Thoracic aorta (tissue), 2 donors: ENCODE measurements at regions not wholly inside any gene's neighbourhood (a gene's known extent, or its start where the extent isn't known, plus 50 kb on each side); places are given as distances from the start of the nearest gene placed in this dataset.

Experiments
- ATAC-seq: fragments of 150-250 bp; one replicate; pipeline ENCODE4 v1.8.0; 2017; ENCODE audit warnings: low read depth; ENCODE audit not compliant: insufficient number of reproducible peaks, low FRiP score
- DNase-seq: peaks from one replicate; pipeline ENCODE4 v3.0.0-alpha.2; 2020; ENCODE audit warnings: low spot score
- H3K27ac ChIP-seq, 2 donors: fragments of 200-600 bp; sonication (generic); 1 replicate in 1 of 2; 2 replicates in 1 of 2; pipeline ENCODE4 v1.5.1; 2016; ENCODE audit warnings: mild to moderate bottlenecking in 2 of 2, moderate library complexity in 2 of 2
- H3K27me3 ChIP-seq: fragments of 200-600 bp; sonication (generic); replicated peaks from 2 replicates; pipeline ENCODE4 v1.6.0; 2016; ENCODE audit warnings: mild to moderate bottlenecking; ENCODE audit not compliant: insufficient read depth
- H3K36me3 ChIP-seq: fragments of 200-600 bp; sonication (generic); one replicate; pipeline ENCODE4 v1.5.1; 2016
- H3K4me1 ChIP-seq, 2 donors: fragments of 200-600 bp; sonication (generic); 1 replicate in 1 of 2; 2 replicates in 1 of 2; pipeline versions ENCODE4 v1.5.1 to v1.6.0; 2016; ENCODE audit warnings: low read depth in 2 of 2, mild to moderate bottlenecking in 1 of 2; ENCODE audit not compliant: control insufficient read depth in 1 of 2
- H3K4me3 ChIP-seq: fragments of 200-600 bp; sonication (generic); 2 replicates; pipeline ENCODE4 v1.5.1; 2016; ENCODE audit warnings: mild to moderate bottlenecking
- H3K9me3 ChIP-seq: fragments of 200-600 bp; sonication (generic); 2 replicates; pipeline ENCODE4 v1.5.1; 2016
- CTCF ChIP-seq: fragments of 200-600 bp; sonication (generic); IDR thresholded peaks from one replicate; pipeline ENCODE4 v1.5.1; 2019; ENCODE audit warnings: antibody characterized with exemption

- Histone ChIP-seq H3K27ac (no peak overlapping the region), H3K36me3 (no peaks in the 10 kb centered on the region), H3K9me3 (no peaks in the 10 kb centered on the region), H3K4me1 (no peaks in the 10 kb centered on the region), H3K27me3 (no peaks in the 10 kb centered on the region), H3K4me3 (no peak overlapping the region)
- DNase-seq (no peak), ATAC-seq (no peak)
- no peak for TF ChIP-seq CTCF
Measured at GRCh38 chr4:146032234-146032860, 93.7 kb upstream of the ZNF827 start.

DNA sequence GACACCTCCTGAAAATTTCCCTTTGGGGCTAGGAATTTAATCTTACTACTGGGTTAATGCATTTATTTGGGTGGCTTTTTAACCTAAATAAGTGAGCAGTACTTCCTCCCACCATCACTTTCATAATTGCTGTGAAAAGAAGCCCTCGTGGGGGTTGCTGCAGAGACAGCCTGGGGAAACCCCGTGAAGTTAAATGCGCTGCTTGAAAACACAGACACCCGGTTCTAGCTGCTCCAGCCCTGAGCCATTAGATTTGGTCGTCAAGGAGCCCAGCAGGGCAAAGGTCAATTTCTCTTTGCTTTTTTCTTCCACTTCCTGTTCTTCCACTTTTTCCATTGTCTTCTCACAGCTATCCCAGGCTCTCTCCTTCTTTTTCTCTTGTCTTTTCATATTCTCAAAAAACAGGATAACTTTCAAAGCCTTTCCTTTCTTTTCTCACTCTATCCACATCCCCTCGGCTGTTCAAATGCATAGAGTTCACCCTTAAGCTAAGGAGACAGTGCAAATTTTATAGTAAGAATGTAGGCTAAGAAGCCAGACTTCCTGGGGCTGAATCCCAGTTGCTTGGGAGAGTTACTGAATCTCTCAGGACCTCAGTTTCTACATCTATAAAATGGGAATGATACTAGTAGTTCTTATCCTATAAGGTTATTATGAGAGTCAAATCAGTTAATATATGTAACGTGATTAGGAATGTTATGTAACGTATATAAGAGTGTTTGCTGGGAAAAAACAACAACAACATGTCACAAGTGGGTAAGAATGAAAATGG is 91.5 kb upstream of the ZNF827 start:
- Histone ChIP-seq H3K27me3 (no peaks in the 10 kb centered on the region), H3K9me3 (no peaks in the 10 kb centered on the region), H3K36me3 (no peaks in the 10 kb centered on the region), H3K4me3 (no peak overlapping the region), H3K27ac (no peak overlapping the region), H3K4me1 (no peaks in the 10 kb centered on the region)
- ATAC-seq = no peak
- DNase-seq = no peak
- TF ChIP-seq CTCF = no peak

DNA sequence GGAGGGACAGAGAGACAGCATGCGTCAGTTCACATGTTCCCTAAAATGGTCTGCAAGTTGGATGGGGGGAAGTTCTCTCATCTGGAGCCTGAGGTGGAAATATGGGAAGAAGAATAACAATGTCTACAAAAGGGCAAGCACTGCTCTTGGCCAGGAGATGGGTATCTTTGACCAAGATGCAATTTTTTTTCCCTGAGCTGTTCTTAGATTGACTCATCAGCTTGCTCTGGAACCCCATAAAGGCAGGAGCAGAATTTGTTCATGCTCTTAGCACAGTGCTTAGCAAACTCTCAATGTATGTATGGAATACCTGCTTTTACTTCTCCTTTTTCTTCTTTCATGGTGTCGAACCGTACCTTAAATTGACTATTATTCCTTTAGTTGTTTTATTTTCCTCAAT is 90.5 kb upstream of the ZNF827 start:
- H3K4me1 ChIP-seq = no peaks in the 10 kb centered on the region
- ATAC-seq = no peak

GRCh38 chr4:146027761-146028160 is 89.1 kb upstream of the ZNF827 start:
- no peaks in the 10 kb centered on the region for H3K4me1 ChIP-seq
- ATAC-seq (no peak), DNase-seq (no peak)
- H3K27me3 ChIP-seq = no peaks in the 10 kb centered on the region
- H3K27ac ChIP-seq = no peak overlapping the region
- TF ChIP-seq CTCF = no peak
- no peak overlapping the region for H3K4me3 ChIP-seq
- no peaks in the 10 kb centered on the region for H3K9me3 ChIP-seq
- no peaks in the 10 kb centered on the region for H3K36me3 ChIP-seq

More for the DNA sequence above, 90.5 kb upstream of the ZNF827 start:
- Histone ChIP-seq H3K36me3 (no peaks in the 10 kb centered on the region), H3K27ac (no peak overlapping the region), H3K9me3 (no peaks in the 10 kb centered on the region), H3K4me3 (no peak overlapping the region), H3K27me3 (no peaks in the 10 kb centered on the region)
- no peak for DNase-seq
- no peak for TF ChIP-seq CTCF

DNA sequence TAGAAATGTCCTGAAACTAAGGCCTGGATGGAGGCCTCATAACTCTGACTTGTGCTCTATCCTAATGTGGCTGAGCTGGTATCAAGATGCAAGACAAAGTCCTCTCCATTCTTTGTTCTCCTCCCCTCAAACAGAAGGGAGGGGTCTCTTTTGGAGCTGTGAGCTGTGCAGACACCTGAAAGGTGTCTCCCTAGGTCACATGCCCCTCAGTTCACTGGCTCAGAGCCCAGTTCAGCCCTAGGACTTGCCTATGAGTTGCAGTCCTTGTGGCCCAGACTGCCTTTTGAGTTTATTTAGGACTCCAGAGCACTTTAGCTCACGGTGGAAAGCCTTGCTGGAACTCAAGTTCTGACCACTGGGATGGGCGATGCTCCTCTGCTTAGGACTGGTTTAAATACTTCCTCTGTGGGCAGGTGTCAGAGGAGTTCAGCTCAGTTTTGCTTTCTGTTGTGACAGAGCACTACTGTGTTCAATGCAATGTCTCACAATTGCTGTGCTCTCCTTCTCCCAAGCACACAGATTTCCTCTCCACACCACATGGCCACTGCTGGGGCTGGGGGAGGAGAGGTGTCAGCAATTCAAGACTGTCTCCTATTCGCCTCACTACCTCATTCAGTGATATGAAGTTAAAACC is 84.8 kb upstream of the ZNF827 start:
- H3K27ac ChIP-seq = no peak overlapping the region
- no peak for TF ChIP-seq CTCF
- no peaks in the 10 kb centered on the region for H3K4me1 ChIP-seq
- no peak overlapping the region for H3K4me3 ChIP-seq
- no peaks in the 10 kb centered on the region for H3K36me3 ChIP-seq
- DNase-seq = no peak
- H3K9me3 ChIP-seq = no peaks in the 10 kb centered on the region
- no peaks in the 10 kb centered on the region for H3K27me3 ChIP-seq
- no peak for ATAC-seq
